ENCODE measurements at regions not wholly inside any gene's neighbourhood (a gene's known extent, or its start where the extent isn't known, plus 50 kb on each side); places are given as distances from the start of the nearest gene placed in this dataset.

DNA sequence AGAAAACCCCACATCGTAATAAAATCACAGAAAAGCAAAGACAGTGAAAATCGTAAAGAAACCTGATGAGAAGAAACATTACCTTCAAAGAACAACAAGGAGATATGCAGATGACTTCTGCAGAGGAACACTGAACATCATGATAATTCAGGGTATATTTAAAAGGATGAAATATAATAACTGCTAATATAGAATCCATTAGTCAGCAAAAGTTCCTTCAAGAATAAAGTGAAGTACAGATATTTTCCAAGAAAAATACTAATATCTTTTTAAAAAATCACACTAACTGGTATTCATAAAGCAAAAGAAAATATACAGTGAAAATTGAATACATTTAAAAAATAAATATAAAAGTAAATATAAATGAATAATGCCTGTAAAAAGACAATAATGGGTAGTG, 176.3 kb upstream of the VEGFC start:
- no peak for TF ChIP-seq POLR2A (IDR thresholded peaks at IDR 0.05)
- no peak for TF ChIP-seq EP300 (IDR thresholded peaks at IDR 0.05)
- TF ChIP-seq CTCF (IDR thresholded peaks at IDR 0.05) = no peak
- no peak for TF ChIP-seq POLR2AphosphoS5 (IDR thresholded peaks at IDR 0.05)
